GM23338 (cell line): ENCODE measurements at regions not wholly inside any gene's neighbourhood (a gene's known extent, or its start where the extent isn't known, plus 50 kb on each side); places are given as distances from the start of the nearest gene placed in this dataset.

ENCODE experiments used
- ATAC-seq: fragments of 200-7000 bp; cut with Tn5 transposase; 3 replicates; pipeline ENCODE4 v1.9.1; 2020
- DNase-seq: peaks from one replicate; pipeline ENCODE4 v3.0.0-alpha.2; 2015; ENCODE audit warnings: low spot score
- H2AFZ ChIP-seq: fragments of 200-600 bp; sonication (generic); 2 replicates; pipeline ENCODE4 v1.8.0; 2016; ENCODE audit warnings: antibody characterized with exemption, mild to moderate bottlenecking, moderate library complexity
- H3F3A ChIP-seq: fragments of 200-600 bp; sonication (generic); replicated peaks from 2 replicates; pipeline ENCODE4 v1.8.0; 2017; ENCODE audit warnings: antibody characterized with exemption, mixed run types, low read depth
- H3K27ac ChIP-seq: fragments of 200-600 bp; sonication (generic); 2 replicates; pipeline ENCODE4 v1.6.1; 2016; ENCODE audit warnings: low read depth
- H3K27me3 ChIP-seq: fragments of 200-600 bp; sonication (generic); 2 replicates; pipeline ENCODE4 v1.8.0; 2016; ENCODE audit warnings: mild to moderate bottlenecking, mixed run types, moderate library complexity; ENCODE audit not compliant: insufficient read depth
- H3K36me3 ChIP-seq: fragments of 200-600 bp; sonication (generic); 2 replicates; pipeline ENCODE4 v1.8.0; 2016; ENCODE audit warnings: mild to moderate bottlenecking; ENCODE audit not compliant: insufficient read depth
- H3K4me1 ChIP-seq: fragments of 200-600 bp; sonication (generic); 2 replicates; pipeline ENCODE4 v1.8.0; 2016; ENCODE audit warnings: mild to moderate bottlenecking, moderate library complexity; ENCODE audit not compliant: insufficient read depth
- H3K4me2 ChIP-seq: fragments of 200-600 bp; sonication (generic); 2 replicates; pipeline ENCODE4 v1.7.1; 2017; ENCODE audit warnings: mixed run types
- H3K4me3 ChIP-seq: fragments of 200-600 bp; sonication (generic); 2 replicates; pipeline ENCODE4 v1.6.1; 2016; ENCODE audit warnings: mixed run types
- H3K79me2 ChIP-seq: fragments of 200-600 bp; sonication (generic); replicated peaks from 2 replicates; pipeline ENCODE4 v1.8.0; 2017; ENCODE audit warnings: mild to moderate bottlenecking; ENCODE audit not compliant: insufficient read depth
- H3K9me2 ChIP-seq: fragments of 200-600 bp; sonication (generic); 2 replicates; pipeline ENCODE4 v1.8.0; 2017; ENCODE audit not compliant: insufficient read depth
- H4K20me1 ChIP-seq: fragments of 200-600 bp; sonication (generic); replicated peaks from 2 replicates; pipeline ENCODE4 v1.8.0; 2017; ENCODE audit warnings: mild to moderate bottlenecking; ENCODE audit not compliant: insufficient read depth
- H3K27ac Mint-ChIP-seq: 2 replicates; pipeline ENCODE4 v1.8.0; 2020; ENCODE audit warnings: inconsistent platforms, mild to moderate bottlenecking, moderate library complexity, mixed read lengths
- H3K27me3 Mint-ChIP-seq: 3 replicates; pipeline ENCODE4 v1.8.0; 2022; ENCODE audit warnings: low read depth, mild to moderate bottlenecking, moderate library complexity, mixed read lengths, inconsistent platforms; ENCODE audit not compliant: insufficient read depth, poor library complexity
- H3K36me3 Mint-ChIP-seq: 3 replicates; pipeline ENCODE4 v1.8.0; 2021; ENCODE audit warnings: low read depth, mild to moderate bottlenecking, inconsistent platforms, moderate library complexity, mixed read lengths
- H3K4me1 Mint-ChIP-seq: 3 replicates; pipeline ENCODE4 v1.8.0; 2020; ENCODE audit warnings: mild to moderate bottlenecking, inconsistent platforms, mixed read lengths
- H3K4me3 Mint-ChIP-seq: 3 replicates; pipeline ENCODE4 v1.8.0; 2021; ENCODE audit warnings: moderate library complexity, mild to moderate bottlenecking, inconsistent platforms, mixed read lengths
- H3K9me3 Mint-ChIP-seq: 3 replicates; pipeline ENCODE4 v1.8.0; 2020; ENCODE audit warnings: moderate library complexity, mild to moderate bottlenecking, inconsistent platforms, mixed read lengths
- CTCF ChIP-seq, 2 experiments: fragments of 200-600 bp in 1 of 2; sonication (generic) in 1 of 2; conservative IDR thresholded peaks; 2 replicates each; pipeline versions ENCODE4 v1.5.1 to v1.6.1; 2016 to 2017; ENCODE audit warnings: antibody characterized with exemption in 2 of 2, low read depth in 2 of 2, mild to moderate bottlenecking in 2 of 2, moderate library complexity in 1 of 2
- ETS1 ChIP-seq: IDR thresholded peaks from 2 replicates; pipeline ENCODE4 v1.6.1; 2016; ENCODE audit warnings: antibody characterized with exemption
- EZH2 ChIP-seq: fragments of 200-600 bp; sonication (generic); IDR thresholded peaks from one replicate; pipeline ENCODE4 v1.8.0; 2017; ENCODE audit warnings: antibody characterized with exemption, mild to moderate bottlenecking, low read depth; ENCODE audit not compliant: unreplicated experiment
- EZH2phosphoT487 ChIP-seq: fragments of 200-600 bp; sonication (generic); IDR thresholded peaks from one replicate; pipeline ENCODE4 v1.8.1; 2018; ENCODE audit warnings: antibody characterized with exemption; ENCODE audit not compliant: unreplicated experiment
- JUNB ChIP-seq: IDR thresholded peaks from one replicate; pipeline ENCODE4 v1.6.1; 2016; ENCODE audit warnings: antibody characterized with exemption; ENCODE audit not compliant: unreplicated experiment
- POLR2AphosphoS5 ChIP-seq: IDR thresholded peaks from 2 replicates; pipeline ENCODE4 v1.6.1; 2016; ENCODE audit warnings: antibody characterized with exemption, low read depth
- REST ChIP-seq: IDR thresholded peaks from one replicate; pipeline ENCODE4 v1.6.1; 2018; ENCODE audit warnings: antibody characterized with exemption; ENCODE audit not compliant: unreplicated experiment
- STAT1 ChIP-seq: IDR thresholded peaks from one replicate; pipeline ENCODE4 v1.6.1; 2016; ENCODE audit warnings: antibody characterized with exemption; ENCODE audit not compliant: unreplicated experiment
- ZNF331 ChIP-seq: fragments of 250-450 bp; sonication (Bioruptor Pico); IDR thresholded peaks from 2 replicates; pipeline ENCODE4 v1.5.0; 2020; ENCODE audit warnings: low read depth, mild to moderate bottlenecking, moderate library complexity
- ZNF462 ChIP-seq: fragments of 250-450 bp; sonication (Bioruptor Pico); IDR thresholded peaks from 2 replicates; pipeline ENCODE4 v1.5.0; 2020; ENCODE audit warnings: mild to moderate bottlenecking, moderate library complexity

GRCh38 chr11:90341986-90342385, 119.1 kb upstream of the CHORDC1 start:
- no peaks in the 10 kb centered on the region for H3K27me3 ChIP-seq
- H3K79me2 ChIP-seq: no peaks in the 10 kb centered on the region
- no peaks in the 10 kb centered on the region for H3K4me1 ChIP-seq
- H2AFZ ChIP-seq: no peak overlapping the region
- H3K27ac Mint-ChIP-seq: no peak overlapping the region
- no peaks in the 10 kb centered on the region for H4K20me1 ChIP-seq
- H3K9me3 Mint-ChIP-seq: no peaks in the 10 kb centered on the region
- no peaks in the 10 kb centered on the region for H3K9me2 ChIP-seq
- H3K27ac ChIP-seq: no peak overlapping the region
- no peaks in the 10 kb centered on the region for H3K27me3 Mint-ChIP-seq
- H3K4me2 ChIP-seq: no peak overlapping the region
- H3K4me3 Mint-ChIP-seq: no peak overlapping the region
- no peak for TF ChIP-seq EZH2phosphoT487
- no peak for TF ChIP-seq JUNB
- no peak for TF ChIP-seq REST
- no peak for TF ChIP-seq EZH2
- TF ChIP-seq POLR2AphosphoS5: no peak
- TF ChIP-seq STAT1: no peak
- TF ChIP-seq CTCF (conservative IDR thresholded peaks at IDR 0.05; ENCODE audit: low read depth in 2 of 2): no peak; a peak in 1 of 4 replicates
- TF ChIP-seq ZNF331: no peak
- no peak for TF ChIP-seq ZNF462 (CRISPR knock-in tag)
- no peak for TF ChIP-seq ETS1
- H3K4me1 Mint-ChIP-seq: no peaks in the 10 kb centered on the region
- H3K36me3 ChIP-seq: no peaks in the 10 kb centered on the region
- H3K4me3 ChIP-seq: no peak overlapping the region
- ATAC-seq (no peak), DNase-seq (peak; percentile 9)
- no peaks in the 10 kb centered on the region for H3F3A ChIP-seq
- no peaks in the 10 kb centered on the region for H3K36me3 Mint-ChIP-seq
